HL-60 (cell line): ENCODE measurements at regions not wholly inside any gene's neighbourhood (a gene's known extent, or its start where the extent isn't known, plus 50 kb on each side); places are given as distances from the start of the nearest gene placed in this dataset.

ENCODE experiments used
- DNase-seq, 2 experiments: peaks; one replicate each; pipeline ENCODE4 v3.0.0-alpha.2; 2010 to 2020; ENCODE audit warnings: low read depth in 1 of 2, low spot score in 1 of 2
- H3K27ac ChIP-seq: fragments of 250-450 bp; sonication (Bioruptor Pico); replicated peaks from 2 replicates; pipeline ENCODE4 v1.5.1; 2020; ENCODE audit warnings: mild to moderate bottlenecking, moderate library complexity
- H3K27me3 ChIP-seq: fragments of 250-450 bp; sonication (Bioruptor Pico); 2 replicates; pipeline ENCODE4 v1.5.1; 2021; ENCODE audit warnings: mild to moderate bottlenecking, moderate library complexity; ENCODE audit not compliant: insufficient read depth, poor library complexity, severe bottlenecking
- H3K4me3 ChIP-seq: replicated peaks from 2 replicates; pipeline ENCODE4 v1.5.1; 2011; ENCODE audit warnings: mild to moderate bottlenecking, control low read depth, low read length; ENCODE audit not compliant: insufficient read depth
- CTCF ChIP-seq: IDR thresholded peaks from one replicate; pipeline ENCODE4 v1.5.1; 2011; ENCODE audit warnings: low read length, control low read depth, inconsistent platforms; ENCODE audit not compliant: insufficient read depth
- GABPA ChIP-seq: IDR thresholded peaks from 2 replicates; pipeline ENCODE4 v1.6.1; 2012; ENCODE audit warnings: low read depth
- POLR2AphosphoS5 ChIP-seq: IDR thresholded peaks from 2 replicates; pipeline ENCODE4 v1.6.1; 2012; ENCODE audit warnings: low read depth
- REST ChIP-seq: IDR thresholded peaks from 2 replicates; pipeline ENCODE4 v1.6.1; 2012; ENCODE audit warnings: low read depth; ENCODE audit not compliant: insufficient replicate concordance
- SPI1 ChIP-seq: IDR thresholded peaks from 2 replicates; pipeline ENCODE4 v1.6.1; 2012; ENCODE audit warnings: low read depth, mild to moderate bottlenecking, borderline replicate concordance

GRCh38 chr1:175871647-175872046 lies 128.3 kb upstream of the TNR start:
- DNase-seq: no peak
- Histone ChIP-seq H3K4me3 (no peak overlapping the region), H3K27me3 (no peaks in the 10 kb centered on the region), H3K27ac (no peak overlapping the region)
- TF ChIP-seq POLR2AphosphoS5: no peak
- TF ChIP-seq REST: no peak
- no peak for TF ChIP-seq SPI1
- TF ChIP-seq CTCF: no peak
- TF ChIP-seq GABPA: no peak

GRCh38 chr1:175870217-175870616 lies 126.8 kb upstream of the TNR start:
- no peak for DNase-seq
- Histone ChIP-seq H3K27ac (no peak overlapping the region), H3K27me3 (no peaks in the 10 kb centered on the region), H3K4me3 (no peak overlapping the region)
- TF ChIP-seq GABPA (no peak), REST (no peak)

GRCh38 chr1:175866776-175867175 lies 123.4 kb upstream of the TNR start:
- no peaks in the 10 kb centered on the region for H3K27me3 ChIP-seq

More at GRCh38 chr1:175866776-175867175, 123.4 kb upstream of the TNR start:
- TF ChIP-seq REST (no peak), GABPA (no peak), SPI1 (no peak), CTCF (no peak), POLR2AphosphoS5 (no peak)
- Histone ChIP-seq H3K4me3 (no peak overlapping the region), H3K27ac (no peak overlapping the region)
- DNase-seq: no peak
